Inflammatory macrophage treated with lipopolysaccharide for 1 hour (primary cell): ENCODE measurements at regions not wholly inside any gene's neighbourhood (a gene's known extent, or its start where the extent isn't known, plus 50 kb on each side); places are given as distances from the start of the nearest gene placed in this dataset.

ENCODE experiments used
- DNase-seq, 2 donors: peaks; one replicate each; pipeline ENCODE4 v3.0.0-alpha.2; 2020 to 2022

- no peak for DNase-seq
Measured at GRCh38 chr2:2866459-2866858, 511.2 kb downstream of the EIPR1 start.

GRCh38 chr2:2862386-2862785 lies 515.2 kb downstream of the EIPR1 start:
- DNase-seq, result no peak

- DNase-seq, result no peak
Measured at GRCh38 chr2:2861666-2862240, 515.9 kb downstream of the EIPR1 start.

- no peak for DNase-seq
Measured at GRCh38 chr2:2860589-2861300, 516.9 kb downstream of the EIPR1 start.

GRCh38 chr2:2859732-2860131 lies 517.9 kb downstream of the EIPR1 start:
- DNase-seq, result no peak

DNA sequence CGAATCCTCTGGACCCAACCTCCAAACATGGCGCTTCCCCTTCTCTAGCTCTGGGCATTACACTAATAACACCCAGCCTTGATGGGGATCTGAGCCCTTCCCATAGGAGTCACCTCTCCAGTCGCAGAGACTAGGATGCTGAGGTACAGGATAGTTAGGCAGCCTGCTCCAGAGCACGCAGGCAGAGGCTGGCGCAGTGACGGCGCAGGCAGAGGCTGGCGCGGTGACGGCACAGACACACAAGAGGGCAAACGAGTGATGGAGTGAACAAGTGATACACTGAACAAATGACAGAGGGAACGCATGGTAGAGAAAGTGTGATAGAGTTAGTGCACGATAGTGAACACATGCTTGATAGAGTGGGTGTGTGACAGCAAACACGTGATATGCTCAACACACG lies 518.5 kb downstream of the EIPR1 start:
- DNase-seq, result no peak

DNA sequence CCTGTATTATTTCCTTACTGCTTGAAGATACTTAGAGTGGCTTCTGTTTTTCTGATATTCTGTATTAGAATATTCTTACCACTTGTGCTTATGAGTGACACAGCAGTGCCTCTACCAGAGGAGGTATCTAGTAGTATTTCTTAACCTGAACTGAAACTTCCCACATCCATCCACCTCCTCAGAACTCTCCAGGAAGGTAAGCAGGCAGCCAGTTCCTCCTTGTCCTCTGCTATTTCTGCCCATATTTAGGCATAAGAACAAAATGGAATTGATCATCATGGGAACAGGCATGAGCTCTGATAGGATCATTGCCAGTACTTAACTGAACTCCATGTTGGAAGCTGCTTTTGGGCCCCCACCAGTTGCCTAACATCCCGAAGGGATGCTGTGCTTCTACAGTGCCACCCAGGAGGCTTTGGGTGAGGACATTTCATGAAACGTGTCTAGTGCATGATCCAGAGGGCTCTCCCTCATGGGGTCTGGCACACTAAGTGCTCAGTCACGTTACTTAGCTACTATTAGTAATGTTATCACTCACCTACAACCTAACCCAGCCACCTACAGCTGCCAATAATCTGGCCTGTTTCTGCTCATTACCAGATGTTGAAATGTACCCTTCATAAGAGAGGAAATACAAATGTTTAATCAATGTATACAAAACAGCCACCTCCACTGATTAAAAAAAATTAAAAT lies 520.7 kb downstream of the EIPR1 start:
- no peak for DNase-seq

DNA sequence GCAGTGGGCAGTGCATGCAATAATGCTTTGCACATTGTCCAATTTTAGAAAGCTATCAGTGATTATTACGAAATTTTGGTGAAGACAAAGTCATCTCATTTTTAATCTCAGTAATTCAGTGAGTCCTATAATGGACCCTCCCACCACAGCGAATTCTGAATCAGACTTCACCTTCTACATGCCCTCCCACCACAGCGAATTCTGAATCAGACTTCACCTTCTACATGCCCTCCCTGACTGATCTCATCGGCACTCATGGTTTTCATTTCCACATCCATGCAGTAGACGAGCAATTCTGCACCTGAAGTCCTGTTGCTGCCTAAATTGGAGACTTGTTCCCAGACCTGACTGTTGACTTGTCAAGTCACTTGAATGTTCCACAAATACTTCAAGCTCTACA lies 522.3 kb downstream of the EIPR1 start:
- DNase-seq, result no peak

DNA sequence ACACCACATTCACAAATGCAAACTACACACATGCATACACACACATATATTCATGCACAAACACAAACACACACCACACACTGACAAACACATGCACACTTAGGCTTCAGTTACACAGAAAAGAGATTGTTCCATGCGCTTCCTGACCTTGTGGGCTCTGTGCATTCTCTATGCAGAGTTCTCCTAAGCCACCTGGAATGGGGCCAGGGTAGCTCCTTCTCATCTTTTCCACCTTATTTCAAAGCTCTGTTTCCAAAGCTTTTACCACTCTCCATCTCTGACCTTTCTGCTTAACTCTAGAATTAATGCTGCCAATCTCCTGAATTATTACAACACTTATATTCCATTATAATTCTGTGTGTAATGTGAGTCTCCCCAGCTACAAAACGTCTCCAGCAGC lies 522.3 kb upstream of the MYT1L start:
- DNase-seq, result no peak

DNA sequence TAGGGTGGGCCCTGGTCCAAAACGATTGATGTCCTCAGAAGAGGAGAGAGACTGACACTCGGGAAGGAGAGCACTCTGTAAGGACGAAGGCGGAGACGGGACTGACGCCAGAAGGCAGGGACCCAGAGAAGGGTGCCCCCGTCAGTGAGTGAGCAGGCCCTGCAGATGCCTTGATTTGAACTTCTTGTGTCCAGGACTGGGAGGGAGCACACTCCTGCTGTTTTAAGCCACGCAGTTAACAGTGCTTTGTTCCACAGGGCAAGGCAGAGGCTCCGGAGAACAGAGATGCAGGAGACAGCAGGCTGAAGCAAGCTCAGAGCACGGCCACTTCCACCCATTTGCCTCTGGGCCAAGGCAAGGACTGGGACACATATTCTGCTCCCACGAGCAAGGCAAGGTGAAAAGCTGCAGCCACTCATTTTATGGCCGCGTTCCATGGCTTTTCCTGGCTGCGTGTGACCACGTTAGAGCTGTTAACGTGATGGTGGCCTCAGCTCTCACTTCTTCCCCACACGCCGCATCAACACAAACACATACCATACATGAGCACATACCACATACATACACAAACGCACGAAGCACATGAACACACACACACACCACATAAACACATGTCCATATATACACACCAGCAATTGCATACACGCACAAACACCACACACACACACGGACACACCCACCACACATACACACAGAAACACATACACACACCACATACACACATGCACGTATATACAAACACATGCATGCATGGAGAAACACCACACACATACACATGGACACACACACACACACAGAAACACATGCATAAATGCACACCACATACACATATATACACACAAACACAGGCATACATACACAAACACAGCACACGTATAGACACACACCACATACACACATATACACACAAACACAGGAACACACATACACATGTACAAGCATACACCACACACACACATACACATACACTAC lies 521.0 kb upstream of the MYT1L start:
- DNase-seq, result no peak

DNA sequence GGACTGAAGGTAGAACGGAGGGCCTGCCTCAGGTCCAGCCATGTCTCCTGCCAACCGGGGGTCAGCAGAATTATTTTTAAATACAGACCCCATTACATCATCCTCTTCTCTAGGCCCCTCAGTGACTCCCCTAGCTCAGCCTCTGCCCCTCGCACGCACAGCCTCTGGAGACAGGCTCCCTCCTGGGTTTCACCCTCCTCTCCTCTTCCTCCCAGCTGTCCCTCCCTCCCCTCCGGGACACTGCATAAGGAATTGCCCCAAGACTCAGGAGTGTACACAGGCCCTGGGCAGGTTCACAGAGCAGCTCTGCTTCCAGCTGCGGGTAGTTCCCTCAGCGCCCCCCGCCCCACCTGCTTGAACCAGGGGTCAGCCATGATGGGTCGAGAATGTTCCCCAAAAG lies 520.2 kb upstream of the MYT1L start:
- DNase-seq, result no peak

DNA sequence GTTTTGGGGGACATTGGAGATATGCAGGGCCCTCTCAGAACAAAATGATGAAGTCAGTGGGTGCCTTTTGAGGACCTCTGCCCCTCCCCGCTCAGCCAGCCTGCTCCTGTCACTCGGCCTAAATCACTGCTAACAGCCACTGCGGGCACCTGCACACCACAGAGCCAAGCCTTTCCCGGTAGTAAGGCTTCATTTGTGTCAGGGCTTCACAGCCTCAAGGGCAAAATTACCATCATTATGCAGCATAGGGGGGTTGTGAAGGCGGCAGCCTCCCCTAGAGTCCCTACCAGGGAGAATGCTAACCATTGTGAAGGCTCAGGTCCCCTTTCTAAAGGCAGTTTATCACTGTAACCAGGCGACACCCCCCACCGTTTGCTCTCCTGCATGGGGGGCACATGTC lies 519.8 kb upstream of the MYT1L start:
- no peak for DNase-seq

GRCh38 chr2:2850218-2850755 lies 519.2 kb upstream of the MYT1L start:
- no peak for DNase-seq

- no peak for DNase-seq
Measured at GRCh38 chr2:2849464-2850217, 518.6 kb upstream of the MYT1L start.

DNA sequence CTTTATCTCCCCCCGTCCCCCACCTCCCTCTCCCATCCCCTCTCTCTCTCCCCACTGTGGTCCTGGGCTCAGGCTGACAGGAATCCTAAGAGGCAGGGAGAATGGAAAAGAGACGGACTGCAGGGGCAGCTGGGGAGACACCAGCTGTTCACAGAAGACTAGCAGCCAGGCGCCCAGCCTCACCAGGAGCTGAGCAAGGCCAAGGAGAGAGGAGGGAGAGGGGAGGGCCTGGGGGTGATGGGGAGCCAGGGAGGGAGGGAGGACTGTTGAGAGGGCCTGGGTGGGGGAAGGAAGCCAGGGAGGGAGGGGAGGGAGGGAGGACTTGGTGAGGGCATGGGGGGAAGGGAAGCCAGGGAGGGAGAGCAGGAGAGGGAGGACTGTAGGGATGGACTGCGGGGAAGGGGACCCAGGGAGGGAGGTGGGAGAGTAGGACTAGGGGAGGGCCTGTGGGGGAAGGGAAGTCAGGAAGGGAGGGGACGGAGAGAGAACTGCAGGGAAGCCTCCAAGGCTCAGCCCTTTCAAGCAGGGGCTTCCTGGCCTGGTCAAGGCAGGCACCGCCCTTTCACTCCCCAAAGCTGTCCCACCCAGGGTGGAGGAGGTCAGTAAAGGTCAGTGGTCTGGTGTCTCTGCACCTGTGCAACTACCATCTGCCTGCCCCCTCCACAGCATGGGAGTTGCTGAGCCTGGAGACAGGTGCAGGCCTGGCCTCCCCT lies 517.7 kb upstream of the MYT1L start:
- no peak for DNase-seq

DNA sequence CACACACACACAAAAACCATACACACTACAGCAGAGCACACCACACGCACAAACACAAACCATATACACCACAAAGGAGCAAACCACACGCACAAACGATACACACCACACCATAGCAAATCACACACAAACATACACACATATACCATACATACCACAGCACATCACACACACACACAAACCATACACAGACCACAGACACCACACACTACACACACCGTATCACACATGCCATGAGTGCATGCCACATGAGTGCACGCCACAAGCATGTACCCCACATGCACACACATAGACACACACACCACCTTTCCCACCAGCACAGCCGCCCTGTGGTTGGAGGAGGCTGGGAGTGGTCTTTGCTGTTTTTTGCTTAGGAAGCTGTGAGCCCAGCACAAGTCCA lies 517.1 kb upstream of the MYT1L start:
- no peak for DNase-seq

- DNase-seq, result no peak
Measured at GRCh38 chr2:2847209-2847676, 516.2 kb upstream of the MYT1L start.

- DNase-seq, result no peak
Measured at GRCh38 chr2:2846332-2847208, 515.5 kb upstream of the MYT1L start.

DNA sequence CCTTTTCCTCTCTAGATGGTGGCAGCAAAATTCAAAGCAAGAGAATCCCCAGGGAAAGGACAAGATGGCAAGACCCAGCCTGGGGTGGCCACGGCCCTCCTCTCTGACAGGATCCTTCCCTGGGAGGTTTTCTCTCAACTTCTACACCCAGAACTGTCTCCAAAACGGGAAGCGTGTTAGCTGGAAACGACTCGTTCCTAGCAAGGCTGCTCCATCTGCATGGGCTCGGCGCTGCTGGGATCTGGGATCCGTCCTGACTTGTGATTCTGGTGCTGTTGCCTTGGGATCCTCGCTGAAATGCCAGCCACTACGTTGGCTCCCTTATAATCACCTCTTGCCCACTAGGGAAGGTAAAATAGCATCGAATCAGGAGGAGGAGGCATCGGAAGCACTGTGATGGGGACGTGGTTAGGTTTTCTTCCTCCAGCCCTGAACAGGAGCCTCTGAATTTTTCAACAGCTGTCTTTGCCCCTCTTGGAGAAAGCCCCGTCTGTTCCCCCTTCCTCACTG lies 514.8 kb upstream of the MYT1L start:
- no peak for DNase-seq

GRCh38 chr2:2845267-2845666 lies 514.2 kb upstream of the MYT1L start:
- DNase-seq, result no peak
